DOHH2 (cell line): ENCODE measurements at regions not wholly inside any gene's neighbourhood (a gene's known extent, or its start where the extent isn't known, plus 50 kb on each side); places are given as distances from the start of the nearest gene placed in this dataset.

ENCODE experiments used
- H3F3A ChIP-seq: fragments of 200-600 bp; sonication (generic), shearing (Covaris generic); 2 replicates; pipeline ENCODE4 v1.6.0; 2016; ENCODE audit warnings: antibody characterized with exemption, mild to moderate bottlenecking; ENCODE audit not compliant: control insufficient read depth, insufficient read depth
- H3K27ac ChIP-seq: fragments of 200-600 bp; sonication (generic); 2 replicates; pipeline ENCODE4 v1.5.1; 2014; ENCODE audit warnings: low read depth, mild to moderate bottlenecking, low read length, moderate library complexity
- H3K27me3 ChIP-seq: fragments of 200-600 bp; sonication (generic); 2 replicates; pipeline ENCODE4 v1.6.1; 2014; ENCODE audit warnings: mild to moderate bottlenecking, low read length, mixed read lengths; ENCODE audit not compliant: control insufficient read depth
- H3K36me3 ChIP-seq: fragments of 200-600 bp; sonication (generic); 2 replicates; pipeline ENCODE4 v1.6.1; 2014; ENCODE audit warnings: mild to moderate bottlenecking, low read length, moderate library complexity, mixed read lengths; ENCODE audit not compliant: control insufficient read depth
- H3K4me1 ChIP-seq: fragments of 200-600 bp; sonication (generic); 2 replicates; pipeline ENCODE4 v1.6.1; 2014; ENCODE audit warnings: mild to moderate bottlenecking, low read length, mixed read lengths; ENCODE audit not compliant: control insufficient read depth
- H3K4me2 ChIP-seq: fragments of 200-600 bp; sonication (generic); 2 replicates; pipeline ENCODE4 v1.6.0; 2014; ENCODE audit warnings: mild to moderate bottlenecking, low read length, moderate library complexity
- H3K4me3 ChIP-seq: fragments of 200-600 bp; sonication (generic); 2 replicates; pipeline ENCODE4 v1.5.1; 2014; ENCODE audit warnings: mild to moderate bottlenecking, low read length, mixed read lengths
- H3K79me2 ChIP-seq: fragments of 200-600 bp; sonication (generic); 2 replicates; pipeline ENCODE4 v1.6.1; 2014; ENCODE audit warnings: mild to moderate bottlenecking, low read length, mixed read lengths; ENCODE audit not compliant: control insufficient read depth
- H3K9me2 ChIP-seq: fragments of 200-600 bp; sonication (generic); replicated peaks from 2 replicates; pipeline ENCODE4 v1.6.1; 2014; ENCODE audit warnings: mild to moderate bottlenecking, low read length, mixed read lengths; ENCODE audit not compliant: control insufficient read depth
- H3K9me3 ChIP-seq: fragments of 200-600 bp; sonication (generic); 2 replicates; pipeline ENCODE4 v1.6.1; 2014; ENCODE audit warnings: antibody characterized with exemption, low read length, mixed read lengths; ENCODE audit not compliant: control insufficient read depth, insufficient read depth
- H4K20me1 ChIP-seq: fragments of 200-600 bp; sonication (generic); 2 replicates; pipeline ENCODE4 v1.6.0; 2014; ENCODE audit warnings: low read depth, mild to moderate bottlenecking, antibody characterized with exemption, low read length, moderate library complexity; ENCODE audit not compliant: control insufficient read depth, insufficient read depth
- CTCF ChIP-seq: fragments of 200-600 bp; sonication (generic); IDR thresholded peaks from one replicate; pipeline ENCODE4 v1.5.1; 2014; ENCODE audit warnings: antibody characterized with exemption, mild to moderate bottlenecking, low read depth, low read length; ENCODE audit not compliant: poor library complexity, severe bottlenecking
- EZH2phosphoT487 ChIP-seq: fragments of 200-600 bp; sonication (generic); IDR thresholded peaks from 2 replicates; pipeline ENCODE4 v1.6.1; 2017; ENCODE audit warnings: borderline replicate concordance, mild to moderate bottlenecking, antibody characterized with exemption, low read length, moderate library complexity, mixed read lengths

- Histone ChIP-seq H3K79me2 (no peaks in the 10 kb centered on the region), H3K27me3 (no peaks in the 10 kb centered on the region), H3K4me2 (no peak overlapping the region), H3K9me3 (no peaks in the 10 kb centered on the region), H3K27ac (no peak overlapping the region), H4K20me1 (no peaks in the 10 kb centered on the region), H3K36me3 (no peaks in the 10 kb centered on the region), H3K4me1 (no peaks in the 10 kb centered on the region), H3K9me2 (no peaks in the 10 kb centered on the region), H3K4me3 (no peak overlapping the region), H3F3A (no peaks in the 10 kb centered on the region)
- TF ChIP-seq EZH2phosphoT487 (no peak), CTCF (no peak)
These were observed 429.2 kb upstream of the HTR2A start for GRCh38 chr13:47326061-47326460.

GRCh38 chr13:47317356-47317755 is 420.5 kb upstream of the HTR2A start:
- Histone ChIP-seq H3K79me2 (no peaks in the 10 kb centered on the region), H3F3A (no peaks in the 10 kb centered on the region), H4K20me1 (no peaks in the 10 kb centered on the region), H3K27ac (no peak overlapping the region), H3K9me3 (no peaks in the 10 kb centered on the region), H3K9me2 (no peaks in the 10 kb centered on the region), H3K36me3 (no peaks in the 10 kb centered on the region), H3K27me3 (no peaks in the 10 kb centered on the region), H3K4me3 (no peak overlapping the region), H3K4me1 (no peaks in the 10 kb centered on the region), H3K4me2 (no peak overlapping the region)
- TF ChIP-seq EZH2phosphoT487 (no peak), CTCF (no peak)

- Histone ChIP-seq H3K27me3 (no peaks in the 10 kb centered on the region), H4K20me1 (no peaks in the 10 kb centered on the region), H3F3A (no peaks in the 10 kb centered on the region), H3K27ac (no peak overlapping the region), H3K79me2 (no peaks in the 10 kb centered on the region), H3K9me2 (no peaks in the 10 kb centered on the region), H3K9me3 (no peaks in the 10 kb centered on the region), H3K4me1 (no peaks in the 10 kb centered on the region), H3K4me3 (no peak overlapping the region), H3K4me2 (no peak overlapping the region), H3K36me3 (no peaks in the 10 kb centered on the region)
- no peak for TF ChIP-seq EZH2phosphoT487
These were observed 413.5 kb upstream of the HTR2A start for GRCh38 chr13:47310401-47310800.

- Histone ChIP-seq H3K79me2 (no peaks in the 10 kb centered on the region), H3K4me1 (no peaks in the 10 kb centered on the region), H3K36me3 (no peaks in the 10 kb centered on the region), H3K4me2 (no peak overlapping the region), H3K27me3 (no peaks in the 10 kb centered on the region), H3K27ac (no peak overlapping the region), H3K9me2 (no peaks in the 10 kb centered on the region), H3K9me3 (no peaks in the 10 kb centered on the region), H3F3A (no peaks in the 10 kb centered on the region), H3K4me3 (no peak overlapping the region), H4K20me1 (no peaks in the 10 kb centered on the region)
- TF ChIP-seq CTCF, result no peak
- TF ChIP-seq EZH2phosphoT487, result no peak
These were observed 410.1 kb upstream of the HTR2A start for GRCh38 chr13:47306991-47307390.
